Activated CD4-positive, alpha-beta T cell treated with anti-CD3 and anti-CD28 coated beads for 24 hours (primary cell): ENCODE measurements at regions not wholly inside any gene's neighbourhood (a gene's known extent, or its start where the extent isn't known, plus 50 kb on each side); places are given as distances from the start of the nearest gene placed in this dataset.
"Not testable (repeated sequence)": the region's sequence is repeated elsewhere in the genome, so short reads cannot be mapped to it uniquely, and the experiment has no call there.

Experiments
- DNase-seq, 2 donors: peaks; one replicate each; pipeline ENCODE4 v3.0.0-alpha.2; 2020; ENCODE audit warnings: low read depth in 2 of 2

- no peak for DNase-seq
These were observed 233.4 kb upstream of the ID4 start for GRCh38 chr6:19603721-19604120.

GRCh38 chr6:19605624-19606023 is 231.5 kb upstream of the ID4 start:
- DNase-seq = no peak

GRCh38 chr6:19608546-19608945 is 228.6 kb upstream of the ID4 start:
- DNase-seq = no peak

- no peak for DNase-seq
These were observed 227.1 kb upstream of the ID4 start for GRCh38 chr6:19609972-19610641.

GRCh38 chr6:19612672-19613466 is 224.3 kb upstream of the ID4 start:
- not testable (repeated sequence) for DNase-seq

- no peak for DNase-seq
These were observed 223.5 kb upstream of the ID4 start for GRCh38 chr6:19613678-19614077.

- no peak for DNase-seq
These were observed 221.1 kb upstream of the ID4 start for GRCh38 chr6:19616022-19616421.

- DNase-seq = no peak
These were observed 204.9 kb upstream of the ID4 start for GRCh38 chr6:19632230-19632629.

- DNase-seq = no peak
These were observed 204.4 kb upstream of the ID4 start for GRCh38 chr6:19632786-19633185.

- DNase-seq = no peak
These were observed 201.4 kb upstream of the ID4 start for GRCh38 chr6:19635728-19636127.

- no peak for DNase-seq
These were observed 200.2 kb upstream of the ID4 start for GRCh38 chr6:19637010-19637409.

- DNase-seq = no peak
These were observed 198.2 kb upstream of the ID4 start for GRCh38 chr6:19638931-19639330.

GRCh38 chr6:19643287-19643686 is 193.9 kb upstream of the ID4 start:
- DNase-seq = no peak

- no peak for DNase-seq
These were observed 193.5 kb upstream of the ID4 start for GRCh38 chr6:19643713-19644112.

- DNase-seq = no peak
These were observed 181.4 kb upstream of the ID4 start for GRCh38 chr6:19655744-19656143.

GRCh38 chr6:19660123-19660910 is 176.9 kb upstream of the ID4 start:
- DNase-seq = no peak

- no peak for DNase-seq
These were observed 174.3 kb upstream of the ID4 start for GRCh38 chr6:19662911-19663310.

GRCh38 chr6:19663479-19663878 is 173.7 kb upstream of the ID4 start:
- DNase-seq = no peak

GRCh38 chr6:19664050-19664449 is 173.1 kb upstream of the ID4 start:
- no peak for DNase-seq

- no peak for DNase-seq
These were observed 172.1 kb upstream of the ID4 start for GRCh38 chr6:19664878-19665612.

- no peak for DNase-seq
These were observed 171.6 kb upstream of the ID4 start for GRCh38 chr6:19665613-19665909.

- no peak for DNase-seq
These were observed 168.5 kb upstream of the ID4 start for GRCh38 chr6:19668710-19669109.
